Neural progenitor cell (in vitro differentiated cells): ENCODE measurements at regions not wholly inside any gene's neighbourhood (a gene's known extent, or its start where the extent isn't known, plus 50 kb on each side); places are given as distances from the start of the nearest gene placed in this dataset.

Source experiments
- DNase-seq: peaks from one replicate; pipeline ENCODE4 v3.0.0-alpha.2; 2016; ENCODE audit warnings: low spot score
- H2AFZ ChIP-seq: fragments of 200-600 bp; sonication (generic); replicated peaks from 2 replicates; pipeline ENCODE4 v1.6.1; 2016; ENCODE audit warnings: antibody characterized with exemption
- H3F3A ChIP-seq: fragments of 200-600 bp; sonication (generic); 2 replicates; pipeline ENCODE4 v1.6.1; 2016; ENCODE audit warnings: antibody characterized with exemption, low read depth
- H3K27ac ChIP-seq: fragments of 200-600 bp; sonication (generic); 2 replicates; pipeline ENCODE4 v1.5.1; 2016; ENCODE audit warnings: mild to moderate bottlenecking
- H3K27me3 ChIP-seq: fragments of 200-600 bp; sonication (generic); 2 replicates; pipeline ENCODE4 v1.6.1; 2016; ENCODE audit warnings: mild to moderate bottlenecking, moderate library complexity
- H3K36me3 ChIP-seq: fragments of 200-600 bp; sonication (generic); 2 replicates; pipeline ENCODE4 v1.5.1; 2016
- H3K4me1 ChIP-seq: fragments of 200-600 bp; sonication (generic); 2 replicates; pipeline ENCODE4 v1.6.1; 2016; ENCODE audit warnings: mixed run types
- H3K4me2 ChIP-seq: fragments of 200-600 bp; sonication (generic); 2 replicates; pipeline ENCODE4 v1.6.1; 2016
- H3K4me3 ChIP-seq: fragments of 200-600 bp; sonication (generic); 2 replicates; pipeline ENCODE4 v1.5.1; 2016
- H3K79me2 ChIP-seq: fragments of 200-600 bp; sonication (generic); 2 replicates; pipeline ENCODE4 v1.6.1; 2016; ENCODE audit warnings: low read depth
- H3K9ac ChIP-seq: fragments of 200-600 bp; sonication (generic); 2 replicates; pipeline ENCODE4 v1.6.1; 2016
- H3K9me3 ChIP-seq: fragments of 200-600 bp; sonication (generic); 2 replicates; pipeline ENCODE4 v1.5.1; 2016; ENCODE audit warnings: low read depth
- H4K20me1 ChIP-seq: fragments of 200-600 bp; sonication (generic); 2 replicates; pipeline ENCODE4 v1.6.1; 2016; ENCODE audit warnings: low read depth
- H3K27ac Mint-ChIP-seq: 3 replicates; pipeline ENCODE4 v1.8.0; 2021; ENCODE audit warnings: mixed read lengths
- H3K27me3 Mint-ChIP-seq: 2 replicates; pipeline ENCODE4 v1.8.0; 2022; ENCODE audit warnings: low read depth, mild to moderate bottlenecking, inconsistent platforms, moderate library complexity, mixed read lengths; ENCODE audit not compliant: insufficient read depth
- H3K36me3 Mint-ChIP-seq: 3 replicates; pipeline ENCODE4 v1.8.0; 2021; ENCODE audit warnings: mixed read lengths
- H3K4me1 Mint-ChIP-seq: 3 replicates; pipeline ENCODE4 v1.8.0; 2021; ENCODE audit warnings: mixed read lengths
- H3K4me3 Mint-ChIP-seq: 3 replicates; pipeline ENCODE4 v1.8.0; 2021; ENCODE audit warnings: mild to moderate bottlenecking, moderate library complexity, mixed read lengths
- H3K9me3 Mint-ChIP-seq: 3 replicates; pipeline ENCODE4 v1.8.0; 2020; ENCODE audit warnings: mixed read lengths
- EZH2 ChIP-seq: fragments of 200-600 bp; sonication (generic); IDR thresholded peaks from 2 replicates; pipeline ENCODE4 v1.6.1; 2017; ENCODE audit warnings: antibody characterized with exemption, mild to moderate bottlenecking, moderate library complexity
- EZH2phosphoT487 ChIP-seq: fragments of 200-600 bp; sonication (generic); IDR thresholded peaks from 2 replicates; pipeline ENCODE4 v1.6.1; 2017; ENCODE audit warnings: antibody characterized with exemption
- TF ChIP-seq, protein P1 (sequence below): fragments of 200-600 bp; sonication (generic); IDR thresholded peaks from 2 replicates; pipeline ENCODE4 v1.5.1; 2017; ENCODE audit warnings: antibody characterized with exemption, mild to moderate bottlenecking

DNA sequence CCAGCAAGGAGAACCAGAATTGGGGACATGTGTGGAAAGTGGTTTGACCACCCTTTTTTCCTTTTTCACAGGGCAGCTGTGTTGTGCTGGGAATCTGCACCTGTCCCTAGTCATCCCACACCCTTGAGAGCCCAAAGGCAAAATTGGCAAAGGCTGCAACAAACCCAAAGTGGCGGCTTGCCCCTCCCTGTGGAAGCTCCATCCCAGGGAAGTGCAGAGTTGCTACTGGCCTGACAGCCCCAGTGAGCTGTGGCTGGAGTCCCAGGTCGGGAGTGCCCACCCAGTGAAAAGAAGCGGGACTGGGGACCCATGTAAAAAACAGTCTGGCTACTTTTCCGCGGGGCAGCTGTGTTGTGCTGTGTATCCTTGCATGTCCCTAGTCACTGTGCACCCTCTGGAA lies 109.1 kb upstream of the GRM3 start:
- no peaks in the 10 kb centered on the region for H3K9me3 ChIP-seq

DNA sequence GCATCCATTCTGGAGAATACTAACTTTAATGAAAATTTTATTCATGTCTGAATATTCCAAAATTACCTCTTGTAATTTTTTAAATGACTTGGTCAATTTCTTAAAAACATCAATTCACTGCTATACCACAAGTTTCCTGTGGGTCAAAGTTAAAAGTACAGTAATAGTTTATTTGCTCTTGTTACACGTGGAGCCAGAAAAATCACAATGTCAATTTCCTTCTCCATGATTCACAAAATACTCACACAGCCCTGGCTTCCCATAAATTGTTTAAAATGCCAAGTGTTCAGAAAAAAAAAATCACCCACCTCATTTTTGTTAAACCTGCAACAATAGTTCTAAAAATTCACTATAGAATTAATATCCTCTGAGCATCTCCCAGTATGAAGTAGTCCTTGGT lies 139.5 kb upstream of the GRM3 start:
- H3K9me3 ChIP-seq = peaks cover 3% of the 10 kb centered on the region
- no peaks in the 10 kb centered on the region for H4K20me1 ChIP-seq
- H3K4me3 ChIP-seq = no peak overlapping the region
- no peak overlapping the region for H3K27ac ChIP-seq
- Mint-ChIP-seq H3K27ac (no peak overlapping the region), H3K4me1 (no peaks in the 10 kb centered on the region), H3K27me3 (no peaks in the 10 kb centered on the region), H3K4me3 (no peak overlapping the region), H3K9me3 (no peaks in the 10 kb centered on the region), H3K36me3 (no peaks in the 10 kb centered on the region)
- no peaks in the 10 kb centered on the region for H3F3A ChIP-seq
- no peak overlapping the region for H3K9ac ChIP-seq
- no peak for TF ChIP-seq EZH2
- TF ChIP-seq, protein P1, sequence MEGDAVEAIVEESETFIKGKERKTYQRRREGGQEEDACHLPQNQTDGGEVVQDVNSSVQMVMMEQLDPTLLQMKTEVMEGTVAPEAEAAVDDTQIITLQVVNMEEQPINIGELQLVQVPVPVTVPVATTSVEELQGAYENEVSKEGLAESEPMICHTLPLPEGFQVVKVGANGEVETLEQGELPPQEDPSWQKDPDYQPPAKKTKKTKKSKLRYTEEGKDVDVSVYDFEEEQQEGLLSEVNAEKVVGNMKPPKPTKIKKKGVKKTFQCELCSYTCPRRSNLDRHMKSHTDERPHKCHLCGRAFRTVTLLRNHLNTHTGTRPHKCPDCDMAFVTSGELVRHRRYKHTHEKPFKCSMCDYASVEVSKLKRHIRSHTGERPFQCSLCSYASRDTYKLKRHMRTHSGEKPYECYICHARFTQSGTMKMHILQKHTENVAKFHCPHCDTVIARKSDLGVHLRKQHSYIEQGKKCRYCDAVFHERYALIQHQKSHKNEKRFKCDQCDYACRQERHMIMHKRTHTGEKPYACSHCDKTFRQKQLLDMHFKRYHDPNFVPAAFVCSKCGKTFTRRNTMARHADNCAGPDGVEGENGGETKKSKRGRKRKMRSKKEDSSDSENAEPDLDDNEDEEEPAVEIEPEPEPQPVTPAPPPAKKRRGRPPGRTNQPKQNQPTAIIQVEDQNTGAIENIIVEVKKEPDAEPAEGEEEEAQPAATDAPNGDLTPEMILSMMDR = no peak
- TF ChIP-seq EZH2phosphoT487 = no peak
- no peaks in the 10 kb centered on the region for H3K27me3 ChIP-seq
- no peaks in the 10 kb centered on the region for H3K79me2 ChIP-seq
- H3K36me3 ChIP-seq = no peaks in the 10 kb centered on the region
- DNase-seq = no peak
- H3K4me2 ChIP-seq = no peak overlapping the region
- H3K4me1 ChIP-seq = no peaks in the 10 kb centered on the region
- no peak overlapping the region for H2AFZ ChIP-seq

More for the DNA sequence above, 109.1 kb upstream of the GRM3 start:
- Mint-ChIP-seq H3K9me3 (no peaks in the 10 kb centered on the region), H3K36me3 (no peaks in the 10 kb centered on the region), H3K27ac (no peak overlapping the region), H3K27me3 (no peaks in the 10 kb centered on the region), H3K4me1 (peaks cover 2% of the 10 kb centered on the region), H3K4me3 (no peak overlapping the region)
- H3K79me2 ChIP-seq = no peaks in the 10 kb centered on the region
- H3K36me3 ChIP-seq = no peaks in the 10 kb centered on the region
- no peaks in the 10 kb centered on the region for H3K27me3 ChIP-seq
- TF ChIP-seq EZH2 (no peak), EZH2phosphoT487 (no peak)
- TF ChIP-seq, protein P1 = no peak
- H3K27ac ChIP-seq = no peak overlapping the region
- no peak for DNase-seq
- H3F3A ChIP-seq = no peaks in the 10 kb centered on the region
- no peak overlapping the region for H3K4me2 ChIP-seq
- no peaks in the 10 kb centered on the region for H4K20me1 ChIP-seq
- H2AFZ ChIP-seq = no peak overlapping the region
- H3K4me1 ChIP-seq = no peaks in the 10 kb centered on the region
- H3K9ac ChIP-seq = no peak overlapping the region
- H3K4me3 ChIP-seq = no peak overlapping the region

DNA sequence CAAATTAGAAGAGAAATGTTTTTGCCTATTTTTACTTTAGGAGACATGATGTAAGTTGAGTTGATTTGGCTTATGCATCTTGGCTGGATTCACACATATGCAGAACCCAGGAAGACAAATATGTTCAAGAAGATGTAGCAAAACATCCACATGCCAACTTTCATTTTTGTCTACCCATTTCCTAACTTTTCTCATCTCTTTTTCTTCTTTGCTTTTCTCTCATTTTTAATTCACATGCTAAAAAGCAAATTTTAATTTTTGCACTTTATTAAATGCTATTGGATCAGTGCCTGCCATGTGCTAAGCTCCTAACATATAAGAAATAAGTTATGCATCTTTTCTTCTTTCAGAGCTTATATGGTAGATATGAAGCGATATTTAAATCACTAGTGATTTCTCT lies 143.7 kb upstream of the GRM3 start:
- no peaks in the 10 kb centered on the region for H4K20me1 ChIP-seq
- no peak overlapping the region for H2AFZ ChIP-seq
- H3K9me3 Mint-ChIP-seq = no peaks in the 10 kb centered on the region
- no peaks in the 10 kb centered on the region for H3K36me3 Mint-ChIP-seq
- H3K4me1 ChIP-seq = peaks cover 5% of the 10 kb centered on the region
- H3K27me3 Mint-ChIP-seq = no peaks in the 10 kb centered on the region
- DNase-seq = no peak
- no peak overlapping the region for H3K27ac Mint-ChIP-seq
- no peaks in the 10 kb centered on the region for H3K36me3 ChIP-seq
- TF ChIP-seq, protein P1 = no peak
- H3K9me3 ChIP-seq = no peaks in the 10 kb centered on the region
- no peaks in the 10 kb centered on the region for H3K79me2 ChIP-seq
- no peaks in the 10 kb centered on the region for H3K4me1 Mint-ChIP-seq
- no peaks in the 10 kb centered on the region for H3K27me3 ChIP-seq
- no peak overlapping the region for H3K4me3 ChIP-seq
- H3K9ac ChIP-seq = no peak overlapping the region
- H3K4me2 ChIP-seq = no peak overlapping the region
- no peak overlapping the region for H3K4me3 Mint-ChIP-seq
- no peaks in the 10 kb centered on the region for H3F3A ChIP-seq
- no peak overlapping the region for H3K27ac ChIP-seq

DNA sequence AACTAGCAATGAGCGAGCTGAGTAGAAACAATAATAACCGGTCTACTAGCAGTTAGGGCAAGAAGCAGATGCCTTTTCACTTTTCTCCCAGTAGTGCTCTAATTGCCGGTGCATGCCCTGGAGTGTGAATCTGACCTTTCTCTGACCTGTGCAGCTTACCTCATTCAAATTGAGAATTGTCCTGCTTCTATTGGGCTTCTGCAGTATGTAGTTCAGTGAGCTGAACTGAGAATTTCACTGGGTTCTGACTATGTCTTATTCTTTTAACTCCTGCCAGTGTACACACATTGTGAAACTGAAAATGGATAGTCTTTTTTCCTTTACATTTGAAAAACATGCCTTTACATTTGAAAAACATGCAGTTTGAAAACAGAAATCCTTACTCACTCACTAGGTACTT lies 157.9 kb upstream of the GRM3 start:
- Mint-ChIP-seq H3K9me3 (no peaks in the 10 kb centered on the region), H3K4me1 (peaks cover 10% of the 10 kb centered on the region)
- no peaks in the 10 kb centered on the region for H3K9me3 ChIP-seq

More for the DNA sequence above, 157.9 kb upstream of the GRM3 start:
- Histone ChIP-seq H3K4me1 (peaks cover 9% of the 10 kb centered on the region), H2AFZ (no peak overlapping the region), H3K27ac (no peak overlapping the region), H3K27me3 (no peaks in the 10 kb centered on the region), H3K4me3 (no peak overlapping the region), H3K4me2 (no peak overlapping the region), H3K9ac (no peak overlapping the region), H3K79me2 (no peaks in the 10 kb centered on the region), H4K20me1 (no peaks in the 10 kb centered on the region), H3F3A (no peaks in the 10 kb centered on the region), H3K36me3 (no peaks in the 10 kb centered on the region)
- peak; percentile 28 for DNase-seq
- TF ChIP-seq EZH2phosphoT487 (no peak), EZH2 (no peak)
- TF ChIP-seq, protein P1 = no peak
- H3K36me3 Mint-ChIP-seq = no peaks in the 10 kb centered on the region
- H3K27me3 Mint-ChIP-seq = no peaks in the 10 kb centered on the region
- H3K27ac Mint-ChIP-seq = no peak overlapping the region
- H3K4me3 Mint-ChIP-seq = no peak overlapping the region
